ENCODE measurements at regions not wholly inside any gene's neighbourhood (a gene's known extent, or its start where the extent isn't known, plus 50 kb on each side); places are given as distances from the start of the nearest gene placed in this dataset.

GRCh38 chr9:86563350-86563749, 209.1 kb upstream of the TUT7 start (continued):
- no peak for TF ChIP-seq RNF2 (IDR thresholded peaks at IDR 0.05)
- TF ChIP-seq YY1 (IDR thresholded peaks at IDR 0.05; ENCODE audit: borderline replicate concordance in 1 of 3, control insufficient read depth in 1 of 3, extremely low read depth in 1 of 3, insufficient read depth in 3 of 3, insufficient read length in 1 of 3, insufficient replicate concordance in 2 of 3, low read depth in 1 of 3, low read length in 2 of 3): no peak
- no peak for TF ChIP-seq ZBTB11 (CRISPR knock-in tag; IDR thresholded peaks at IDR 0.05)
- no peak for TF ChIP-seq TCFL5 (CRISPR knock-in tag; conservative IDR thresholded peaks at IDR 0.05)
- TF ChIP-seq ZBTB12 (CRISPR knock-in tag; IDR thresholded peaks at IDR 0.05): no peak
- no peak for TF ChIP-seq ZFP1 (CRISPR knock-in tag; IDR thresholded peaks at IDR 0.05)

Measured in K562 (cell line).